ENCODE measurements at regions not wholly inside any gene's neighbourhood (a gene's known extent, or its start where the extent isn't known, plus 50 kb on each side); places are given as distances from the start of the nearest gene placed in this dataset.

GRCh38 chr12:24469089-24469488 lies 479.8 kb downstream of the BCAT1 start:
- TF ChIP-seq JUN (CRISPR knock-in tag; IDR thresholded peaks at IDR 0.05) = no peak
- TF ChIP-seq, protein P1, sequence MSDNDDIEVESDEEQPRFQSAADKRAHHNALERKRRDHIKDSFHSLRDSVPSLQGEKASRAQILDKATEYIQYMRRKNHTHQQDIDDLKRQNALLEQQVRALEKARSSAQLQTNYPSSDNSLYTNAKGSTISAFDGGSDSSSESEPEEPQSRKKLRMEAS (CRISPR knock-in tag; IDR thresholded peaks at IDR 0.05) = no peak
- no peak for TF ChIP-seq TEAD4 (CRISPR knock-in tag; IDR thresholded peaks at IDR 0.05)
- TF ChIP-seq ESRRA (CRISPR knock-in tag; IDR thresholded peaks at IDR 0.05; ENCODE audit: borderline replicate concordance) = no peak
- TF ChIP-seq HMGXB4 (CRISPR knock-in tag; IDR thresholded peaks at IDR 0.05) = no peak
- TF ChIP-seq, protein P2, sequence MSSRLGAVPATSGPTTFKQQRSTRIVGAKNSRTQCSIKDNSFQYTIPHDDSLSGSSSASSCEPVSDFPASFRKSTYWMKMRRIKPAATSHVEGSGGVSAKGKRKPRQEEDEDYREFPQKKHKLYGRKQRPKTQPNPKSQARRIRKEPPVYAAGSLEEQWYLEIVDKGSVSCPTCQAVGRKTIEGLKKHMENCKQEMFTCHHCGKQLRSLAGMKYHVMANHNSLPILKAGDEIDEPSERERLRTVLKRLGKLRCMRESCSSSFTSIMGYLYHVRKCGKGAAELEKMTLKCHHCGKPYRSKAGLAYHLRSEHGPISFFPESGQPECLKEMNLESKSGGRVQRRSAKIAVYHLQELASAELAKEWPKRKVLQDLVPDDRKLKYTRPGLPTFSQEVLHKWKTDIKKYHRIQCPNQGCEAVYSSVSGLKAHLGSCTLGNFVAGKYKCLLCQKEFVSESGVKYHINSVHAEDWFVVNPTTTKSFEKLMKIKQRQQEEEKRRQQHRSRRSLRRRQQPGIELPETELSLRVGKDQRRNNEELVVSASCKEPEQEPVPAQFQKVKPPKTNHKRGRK (CRISPR knock-in tag; IDR thresholded peaks at IDR 0.05; ENCODE audit: borderline replicate concordance) = no peak
- TF ChIP-seq, protein P3, sequence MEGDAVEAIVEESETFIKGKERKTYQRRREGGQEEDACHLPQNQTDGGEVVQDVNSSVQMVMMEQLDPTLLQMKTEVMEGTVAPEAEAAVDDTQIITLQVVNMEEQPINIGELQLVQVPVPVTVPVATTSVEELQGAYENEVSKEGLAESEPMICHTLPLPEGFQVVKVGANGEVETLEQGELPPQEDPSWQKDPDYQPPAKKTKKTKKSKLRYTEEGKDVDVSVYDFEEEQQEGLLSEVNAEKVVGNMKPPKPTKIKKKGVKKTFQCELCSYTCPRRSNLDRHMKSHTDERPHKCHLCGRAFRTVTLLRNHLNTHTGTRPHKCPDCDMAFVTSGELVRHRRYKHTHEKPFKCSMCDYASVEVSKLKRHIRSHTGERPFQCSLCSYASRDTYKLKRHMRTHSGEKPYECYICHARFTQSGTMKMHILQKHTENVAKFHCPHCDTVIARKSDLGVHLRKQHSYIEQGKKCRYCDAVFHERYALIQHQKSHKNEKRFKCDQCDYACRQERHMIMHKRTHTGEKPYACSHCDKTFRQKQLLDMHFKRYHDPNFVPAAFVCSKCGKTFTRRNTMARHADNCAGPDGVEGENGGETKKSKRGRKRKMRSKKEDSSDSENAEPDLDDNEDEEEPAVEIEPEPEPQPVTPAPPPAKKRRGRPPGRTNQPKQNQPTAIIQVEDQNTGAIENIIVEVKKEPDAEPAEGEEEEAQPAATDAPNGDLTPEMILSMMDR (IDR thresholded peaks at IDR 0.05) = no peak

Data from WTC11 (cell line).